Activated CD8-positive, alpha-beta memory T cell treated with anti-CD3 and anti-CD28 coated beads, Interleukin-2, amount 50 U/mL, for 48 hours (primary cell): ENCODE measurements at regions not wholly inside any gene's neighbourhood (a gene's known extent, or its start where the extent isn't known, plus 50 kb on each side); places are given as distances from the start of the nearest gene placed in this dataset.

ENCODE experiments used
- DNase-seq: peaks from one replicate; pipeline ENCODE4 v3.0.0-alpha.2; 2020

GRCh38 chr1:38243106-38243505 is 196.5 kb upstream of the POU3F1 start:
- no peak for DNase-seq

- no peak for DNase-seq
Observed at GRCh38 chr1:38242506-38242905, 195.9 kb upstream of the POU3F1 start.

GRCh38 chr1:38241594-38242334 is 195.2 kb upstream of the POU3F1 start:
- no peak for DNase-seq

GRCh38 chr1:38240618-38241017 is 194.0 kb upstream of the POU3F1 start:
- no peak for DNase-seq

GRCh38 chr1:38239258-38239835 is 192.8 kb upstream of the POU3F1 start:
- DNase-seq = no peak

GRCh38 chr1:38238294-38238693 is 191.7 kb upstream of the POU3F1 start:
- DNase-seq = no peak

GRCh38 chr1:38235705-38236104 is 189.1 kb upstream of the POU3F1 start:
- no peak for DNase-seq

- no peak for DNase-seq
Observed at GRCh38 chr1:38231941-38232340, 185.3 kb upstream of the POU3F1 start.

GRCh38 chr1:38228718-38229117 is 182.1 kb upstream of the POU3F1 start:
- DNase-seq = no peak

- DNase-seq = no peak
Observed at GRCh38 chr1:38225745-38226144, 179.2 kb upstream of the POU3F1 start.

- no peak for DNase-seq
Observed at GRCh38 chr1:38223391-38223790, 176.8 kb upstream of the POU3F1 start.

- DNase-seq = no peak
Observed at GRCh38 chr1:38222891-38223290, 176.3 kb upstream of the POU3F1 start.

GRCh38 chr1:38221006-38221649 is 174.5 kb upstream of the POU3F1 start:
- DNase-seq = no peak

GRCh38 chr1:38217316-38217715 is 170.7 kb upstream of the POU3F1 start:
- no peak for DNase-seq

- no peak for DNase-seq
Observed at GRCh38 chr1:38213646-38214434, 167.2 kb upstream of the POU3F1 start.

GRCh38 chr1:38210895-38211177 is 164.2 kb upstream of the POU3F1 start:
- no peak for DNase-seq

GRCh38 chr1:38210021-38210894 is 163.7 kb upstream of the POU3F1 start:
- DNase-seq = no peak

- no peak for DNase-seq
Observed at GRCh38 chr1:38208716-38209632, 162.4 kb upstream of the POU3F1 start.

- DNase-seq = no peak
Observed at GRCh38 chr1:38207906-38208305, 161.3 kb upstream of the POU3F1 start.

GRCh38 chr1:38207275-38207674 is 160.7 kb upstream of the POU3F1 start:
- no peak for DNase-seq

- no peak for DNase-seq
Observed at GRCh38 chr1:38204698-38205097, 158.1 kb upstream of the POU3F1 start.

GRCh38 chr1:38203441-38203840 is 156.8 kb upstream of the POU3F1 start:
- no peak for DNase-seq
